GM18507 (cell line): ENCODE measurements at regions not wholly inside any gene's neighbourhood (a gene's known extent, or its start where the extent isn't known, plus 50 kb on each side); places are given as distances from the start of the nearest gene placed in this dataset.

Source experiments
- DNase-seq: peaks from one replicate; pipeline ENCODE4 v3.0.0; 2011; ENCODE audit warnings: low read depth; ENCODE audit not compliant: insufficient read length; ENCODE audit errors: extremely low spot score
- FAIRE-seq: peaks from 2 replicates; lab custom pipeline; 2011; peaks lifted over from hg19 to GRCh38; lab: Jason Lieb, UNC

DNA sequence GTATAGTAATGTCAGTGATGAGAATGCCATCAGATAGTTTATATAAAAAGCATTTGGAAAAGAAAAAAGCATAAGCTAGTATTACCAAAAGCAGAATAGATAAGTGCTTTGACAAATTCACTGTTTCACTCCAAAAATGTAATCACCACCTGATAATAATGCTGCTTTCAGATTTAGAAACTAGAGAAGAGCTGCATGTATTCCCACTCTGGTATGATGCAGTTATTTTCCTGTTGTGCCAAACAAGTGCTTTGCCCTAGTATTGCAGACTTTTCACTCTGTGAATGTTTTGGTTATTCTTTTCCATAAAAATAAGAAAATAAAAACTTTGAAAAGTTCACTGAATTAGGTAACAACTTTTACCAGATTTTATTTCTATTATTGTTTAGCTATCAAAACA lies 267.7 kb upstream of the TET2 start:
- no peak for DNase-seq
- peak; percentile 12 for FAIRE-seq

DNA sequence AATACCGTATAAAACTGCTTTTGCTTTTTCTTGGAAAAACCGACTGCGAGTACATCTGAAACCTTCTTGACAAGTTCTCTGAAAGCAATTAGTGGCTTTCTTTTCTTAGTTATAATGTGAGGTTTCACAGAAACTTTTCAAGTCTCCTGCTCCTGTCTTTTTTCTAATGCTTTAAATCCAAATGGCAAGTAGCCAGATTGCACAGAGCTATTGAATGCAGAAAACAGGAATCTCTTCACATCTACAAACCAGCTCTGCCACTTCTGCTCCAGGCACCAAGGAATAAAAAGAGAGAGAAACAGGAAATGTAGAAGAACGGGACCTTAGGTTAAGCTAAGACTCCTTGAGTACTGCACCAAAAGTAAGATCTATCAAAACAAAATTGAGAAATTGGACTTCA lies 267.3 kb upstream of the TET2 start:
- FAIRE-seq, result peak; percentile 69
- no peak for DNase-seq

DNA sequence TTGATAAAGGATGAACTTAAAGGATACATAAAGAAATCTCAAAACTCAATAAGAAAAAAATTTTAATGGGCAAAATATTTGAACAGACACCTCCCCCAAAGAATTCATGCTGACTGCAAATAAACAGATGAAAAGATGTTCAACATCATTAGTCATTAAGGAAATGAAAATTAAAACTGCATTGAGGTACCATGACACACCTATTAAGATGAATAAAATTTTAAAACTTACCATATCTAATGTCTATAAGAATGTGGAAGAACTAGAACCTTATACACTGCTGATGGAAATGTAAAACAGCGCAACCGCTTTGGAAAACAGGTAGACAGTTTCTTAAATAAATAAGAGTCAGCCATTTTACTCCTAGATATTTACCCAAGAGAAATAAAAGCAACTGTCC lies 266.8 kb upstream of the TET2 start:
- FAIRE-seq, result no peak
- no peak for DNase-seq

DNA sequence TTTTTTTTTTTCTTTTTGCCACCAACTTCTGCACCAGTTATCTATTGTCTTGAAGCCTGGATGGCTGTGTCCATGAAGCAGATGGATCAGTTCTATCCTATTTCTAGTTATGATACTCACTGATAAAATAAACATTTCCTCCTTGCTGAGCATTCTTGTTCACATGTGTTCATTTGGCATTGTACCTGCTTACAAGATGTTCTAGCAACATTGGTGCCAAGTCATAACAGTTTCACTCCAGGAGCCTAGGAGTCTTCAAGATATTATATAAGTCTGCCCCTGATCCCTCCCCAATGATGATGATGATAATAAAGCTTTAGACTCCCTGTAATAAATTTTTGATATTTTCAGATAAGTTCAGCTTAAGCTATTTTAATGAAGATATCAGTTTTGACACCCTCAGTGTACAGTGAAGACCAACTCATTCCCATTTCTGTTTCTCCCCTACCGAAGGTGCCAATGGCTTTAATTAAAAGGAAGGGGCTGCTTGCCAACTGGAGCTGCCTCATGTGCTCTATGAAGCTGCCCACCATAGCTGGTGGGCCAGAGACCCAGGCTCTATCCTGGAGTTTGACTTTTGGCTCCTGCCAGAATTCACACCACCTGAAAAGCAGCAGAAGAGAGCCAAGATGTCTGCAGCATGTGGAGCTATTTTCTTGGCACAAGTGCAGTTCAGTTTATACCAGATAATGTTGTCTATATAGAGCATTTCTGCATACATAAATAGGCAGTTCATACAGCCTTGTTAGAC lies 265.4 kb upstream of the TET2 start:
- no peak for FAIRE-seq

DNA sequence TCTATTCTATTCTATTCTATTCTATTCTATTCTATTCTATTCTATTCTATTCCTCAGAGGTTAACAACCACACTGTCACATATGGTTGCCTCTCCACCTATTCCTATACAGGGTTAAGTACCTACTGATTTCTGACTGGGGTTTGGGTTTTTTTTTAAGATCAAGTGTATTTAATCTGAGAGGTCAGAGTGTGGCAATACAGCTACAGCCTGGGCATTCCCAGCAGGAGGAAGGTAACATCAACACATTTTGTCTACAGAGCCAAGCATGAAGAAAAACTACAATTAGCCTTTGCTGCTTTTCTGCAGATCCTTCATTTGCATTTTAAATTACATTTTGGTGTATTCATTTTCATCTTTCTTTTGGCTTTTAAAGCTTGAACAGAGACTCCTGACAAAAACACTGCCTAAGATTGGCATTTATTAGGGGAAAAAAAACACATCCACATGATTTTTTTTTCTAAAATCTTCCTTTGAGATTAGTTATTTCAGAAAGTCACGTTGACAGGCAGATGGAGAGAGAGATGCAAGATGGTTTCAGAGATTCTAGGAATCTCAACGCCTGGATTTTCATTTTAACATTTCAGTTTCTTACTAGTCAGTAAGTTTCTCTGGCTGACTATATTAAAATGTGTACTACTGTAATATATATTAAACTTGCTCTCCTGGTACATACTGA lies 255.9 kb upstream of the TET2 start:
- FAIRE-seq, result no peak
- DNase-seq, result no peak

More for the DNA sequence above, 265.4 kb upstream of the TET2 start:
- no peak for DNase-seq

DNA sequence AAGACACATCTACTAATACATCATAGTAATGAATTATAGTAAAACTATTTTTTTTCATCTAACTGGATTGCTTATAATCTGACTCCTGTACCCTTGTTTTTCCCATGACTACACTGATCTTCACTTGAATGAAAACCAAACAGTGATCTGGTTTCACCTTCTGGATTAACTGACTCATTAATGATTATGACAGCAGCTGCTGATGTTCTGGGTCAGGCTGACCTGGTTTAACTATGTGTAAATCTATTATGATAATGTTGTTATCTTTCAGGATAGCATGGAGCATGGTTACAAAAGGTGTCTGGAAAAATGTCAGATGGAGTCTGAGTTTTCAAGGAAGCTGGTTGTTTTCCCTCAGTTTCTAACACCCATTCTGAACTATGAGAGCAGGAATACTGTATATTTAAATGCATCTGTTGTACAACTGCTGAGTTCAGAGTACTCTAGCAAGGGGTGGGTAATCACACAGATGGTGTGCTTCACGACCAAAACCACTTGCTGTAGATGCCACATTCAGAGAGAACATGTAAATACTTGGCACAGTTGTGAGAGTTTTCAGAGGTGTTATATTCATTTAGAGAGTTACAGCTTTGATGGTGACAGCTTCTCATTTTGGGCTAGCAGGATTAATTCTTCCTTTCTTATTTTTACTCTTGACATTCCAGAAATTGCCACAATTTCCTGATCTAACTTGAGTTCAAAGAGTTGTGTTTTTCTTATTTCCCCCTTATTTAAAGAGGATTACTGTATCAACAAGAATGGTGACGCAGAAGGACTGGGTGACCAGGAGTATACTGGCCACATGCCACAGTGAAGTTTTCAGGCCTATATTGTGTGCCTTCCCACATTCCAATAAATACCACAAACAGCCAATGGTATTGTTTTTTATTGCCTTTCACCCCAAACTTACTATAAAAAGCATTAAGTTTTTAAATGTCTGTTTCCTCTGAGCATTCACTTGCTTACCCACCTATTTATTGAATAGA lies 249.7 kb upstream of the TET2 start:
- no peak for DNase-seq
- peak; percentile 65 for FAIRE-seq

DNA sequence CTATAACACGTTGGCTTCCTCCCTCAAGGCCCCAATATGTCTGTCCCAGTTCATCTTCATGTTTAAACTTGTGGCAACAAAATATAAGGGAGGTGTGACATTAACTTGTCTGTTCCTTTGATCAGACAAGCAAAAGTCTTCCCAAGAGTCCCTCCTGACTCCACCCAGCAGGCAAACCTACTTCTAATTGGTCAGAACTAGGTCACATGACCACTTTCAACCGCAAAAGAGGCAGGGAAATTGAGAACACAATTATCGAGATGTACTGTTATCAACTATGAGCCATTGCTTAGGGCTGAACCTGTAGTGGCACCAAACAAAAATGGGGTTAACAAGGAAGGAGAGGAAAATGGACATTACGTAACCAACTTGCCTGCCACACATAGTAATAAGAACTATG lies 246.8 kb upstream of the TET2 start:
- FAIRE-seq, result no peak
- DNase-seq, result no peak

DNA sequence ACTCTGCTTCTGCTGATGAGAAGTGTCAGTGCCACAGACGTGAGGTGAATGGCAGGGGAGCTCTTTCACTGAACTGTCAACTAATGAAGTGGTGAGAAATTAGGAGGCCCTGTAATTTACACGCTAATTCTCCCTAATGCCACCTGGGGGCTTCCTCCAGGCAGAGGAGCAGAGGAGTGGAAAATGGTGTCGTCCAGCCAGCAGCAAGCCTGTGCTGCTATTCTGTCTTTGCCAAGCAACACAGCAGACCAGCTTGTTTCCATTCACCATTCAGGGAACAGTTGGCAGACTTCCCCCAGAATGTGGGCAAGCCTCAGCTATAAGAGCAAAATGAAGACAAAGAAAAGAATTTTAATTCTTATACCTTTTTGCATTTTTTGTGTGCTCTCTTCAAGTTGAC lies 245.2 kb upstream of the TET2 start:
- FAIRE-seq (no peak), DNase-seq (no peak)

DNA sequence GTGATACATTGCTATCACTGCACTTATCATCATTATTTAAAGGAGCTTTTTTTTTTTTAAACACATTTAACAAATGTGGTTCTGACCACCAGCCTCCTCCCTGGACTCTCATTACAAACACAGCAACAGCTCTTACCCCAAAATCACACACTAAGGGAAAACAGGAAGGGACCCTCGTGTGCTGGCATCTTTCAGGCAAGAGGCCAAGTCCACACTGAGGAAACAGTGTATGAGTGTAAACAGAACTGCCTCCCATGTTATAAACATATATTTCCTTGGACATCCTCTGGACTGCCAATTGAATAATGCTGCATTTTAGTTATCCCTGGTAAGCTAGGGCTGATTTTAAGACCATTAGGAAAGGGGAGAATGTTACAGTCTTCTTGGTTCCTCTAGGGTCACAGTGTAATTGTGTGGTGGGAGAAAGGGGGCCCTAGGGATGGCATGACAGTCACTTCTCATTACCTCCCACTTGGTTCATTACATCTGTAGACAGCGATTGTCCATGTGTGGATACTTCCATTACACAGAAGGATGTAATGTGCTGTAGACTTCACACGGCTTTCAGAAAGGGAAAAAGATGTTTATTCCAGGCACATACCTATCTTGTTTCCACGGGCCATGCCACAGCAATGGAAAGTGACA lies 244.6 kb upstream of the TET2 start:
- DNase-seq (no peak), FAIRE-seq (no peak)

DNA sequence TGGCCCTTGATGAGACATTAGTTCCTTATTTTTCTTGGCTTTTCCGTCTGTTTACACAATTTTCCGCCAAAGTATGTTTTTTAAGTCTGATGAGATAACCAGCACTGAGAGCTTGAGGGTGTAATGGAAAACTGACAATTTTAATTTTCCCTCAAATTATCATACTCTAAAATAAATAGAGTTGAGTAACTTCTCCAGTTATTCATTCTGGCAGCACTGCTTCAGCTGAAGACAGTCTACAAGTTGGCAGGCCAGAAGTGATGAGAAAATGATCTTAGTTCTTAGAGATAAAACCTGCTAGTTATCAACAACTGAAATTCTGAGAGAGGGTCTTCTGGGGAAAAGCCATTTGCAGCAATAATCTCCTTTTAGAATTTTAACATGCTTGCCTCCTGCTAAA lies 241.6 kb upstream of the TET2 start:
- DNase-seq (no peak), FAIRE-seq (no peak)

DNA sequence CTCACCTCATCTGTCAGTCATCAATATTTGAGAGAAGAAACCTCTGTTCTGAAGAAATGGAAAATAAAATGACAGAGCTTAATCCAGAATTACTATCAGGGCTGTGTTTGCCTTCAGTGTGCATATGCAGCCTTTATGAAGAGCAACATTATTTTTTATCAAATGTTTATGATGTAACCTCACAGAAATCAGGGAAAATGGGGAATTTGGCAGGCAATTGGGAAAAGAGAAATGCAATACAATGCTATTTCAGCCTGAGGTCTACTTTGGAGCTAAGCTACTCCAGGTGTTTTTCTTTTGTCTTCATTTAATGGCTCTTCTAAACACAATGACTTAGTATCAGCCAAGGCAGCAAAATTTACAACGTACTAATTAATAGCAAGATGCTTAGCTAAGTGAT lies 241.1 kb upstream of the TET2 start:
- FAIRE-seq (no peak), DNase-seq (no peak)

DNA sequence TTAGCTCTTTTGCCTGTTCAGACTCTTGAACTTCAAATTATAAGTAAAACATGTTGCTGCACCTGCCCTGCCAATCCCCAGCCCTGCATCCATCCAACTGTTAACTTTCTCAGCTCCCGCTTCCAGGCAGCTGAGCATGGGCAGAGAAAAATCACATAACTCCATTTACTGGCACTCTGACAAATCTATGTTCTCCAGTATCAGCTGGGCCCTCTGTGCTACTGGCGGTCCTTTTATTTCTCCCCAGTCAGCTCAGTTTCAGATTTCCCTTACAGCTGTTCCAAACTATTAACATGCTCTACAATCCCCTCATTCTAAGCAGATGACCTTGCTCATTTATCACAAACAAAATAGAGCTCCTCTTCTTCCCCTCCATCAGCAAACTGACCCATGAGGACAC lies 240.4 kb upstream of the TET2 start:
- no peak for DNase-seq
- no peak for FAIRE-seq

DNA sequence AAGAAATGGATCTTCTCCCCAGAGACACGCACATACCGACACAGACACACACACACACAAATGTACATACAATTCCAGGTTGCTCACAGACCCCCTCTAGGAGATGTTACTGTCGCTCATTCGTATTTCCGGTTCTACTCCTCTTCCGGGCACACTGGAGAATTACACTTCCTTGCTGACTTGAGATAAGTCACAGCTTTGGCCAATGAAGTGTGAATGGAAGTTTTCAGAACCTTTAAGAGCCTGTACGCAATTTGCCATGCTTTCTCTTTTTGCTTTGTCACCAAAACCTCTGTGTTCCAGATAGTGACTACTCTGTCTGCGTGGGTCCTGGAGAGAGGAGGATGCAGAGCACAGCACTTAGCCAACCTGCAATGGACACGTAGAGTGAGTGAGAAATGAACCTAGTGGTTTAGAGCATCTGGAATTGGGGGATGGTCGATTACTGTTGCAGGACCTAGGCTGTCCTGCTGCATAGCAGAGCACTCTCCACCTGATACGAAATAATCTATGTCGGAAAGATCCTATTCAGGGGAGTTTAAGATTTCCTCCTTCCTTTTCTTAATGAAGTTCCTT lies 239.5 kb upstream of the TET2 start:
- FAIRE-seq (no peak), DNase-seq (no peak)

DNA sequence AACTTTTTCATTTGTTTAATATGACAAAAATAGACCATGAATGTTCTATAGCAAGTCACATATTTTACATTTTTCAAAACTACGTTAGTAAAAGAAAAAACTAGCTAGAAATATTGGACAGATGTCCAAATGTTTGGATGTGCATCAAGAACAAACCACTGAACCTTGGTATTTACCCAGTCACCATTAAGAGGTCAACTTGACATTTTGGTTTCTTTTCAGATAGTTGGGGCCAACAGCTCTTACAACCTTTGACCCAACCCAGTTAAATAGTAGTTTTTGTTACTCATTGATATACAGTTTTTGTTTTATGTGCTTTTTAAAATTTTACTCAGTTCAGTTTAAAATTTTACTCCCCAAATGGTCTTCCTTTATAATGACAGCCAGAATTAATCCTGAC lies 238.7 kb upstream of the TET2 start:
- DNase-seq (no peak), FAIRE-seq (no peak)

DNA sequence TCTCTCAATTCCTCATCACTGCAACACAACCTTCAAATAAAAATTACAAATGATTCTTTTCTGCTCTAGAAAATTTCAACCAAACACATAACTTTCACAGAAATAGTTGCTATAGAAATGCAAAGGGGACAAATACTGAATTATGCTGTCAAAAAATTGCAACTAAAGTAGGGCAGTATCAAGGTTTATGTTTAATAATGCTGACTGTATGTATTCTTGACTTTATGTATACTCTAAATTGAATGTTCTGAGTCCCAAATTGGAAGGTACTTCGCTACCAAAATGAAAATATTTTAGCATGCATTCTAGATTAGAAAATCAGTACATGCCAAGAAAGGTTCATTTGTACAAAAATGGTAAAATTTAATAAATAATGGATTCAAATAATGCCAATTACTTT lies 237.3 kb upstream of the TET2 start:
- DNase-seq (no peak), FAIRE-seq (no peak)

DNA sequence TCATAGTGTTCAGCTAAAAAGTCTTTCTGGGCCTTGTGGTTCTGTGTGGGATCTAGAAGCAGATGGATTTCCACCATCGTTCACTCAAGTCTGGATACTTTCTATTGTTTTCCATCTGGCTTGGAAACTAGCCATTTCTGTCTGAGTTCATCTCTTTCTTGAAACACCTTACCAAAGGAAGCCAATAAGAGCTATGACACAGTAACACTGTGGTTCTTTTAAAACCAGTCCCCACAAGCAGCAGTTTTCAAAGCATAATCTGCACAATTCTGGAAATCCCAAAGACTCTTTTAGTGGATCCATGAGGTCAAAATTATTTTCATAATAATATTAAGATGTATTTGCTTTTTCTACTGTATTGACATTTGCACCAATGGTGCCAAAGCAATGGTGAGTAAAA lies 234.2 kb upstream of the TET2 start:
- DNase-seq (no peak), FAIRE-seq (no peak)

DNA sequence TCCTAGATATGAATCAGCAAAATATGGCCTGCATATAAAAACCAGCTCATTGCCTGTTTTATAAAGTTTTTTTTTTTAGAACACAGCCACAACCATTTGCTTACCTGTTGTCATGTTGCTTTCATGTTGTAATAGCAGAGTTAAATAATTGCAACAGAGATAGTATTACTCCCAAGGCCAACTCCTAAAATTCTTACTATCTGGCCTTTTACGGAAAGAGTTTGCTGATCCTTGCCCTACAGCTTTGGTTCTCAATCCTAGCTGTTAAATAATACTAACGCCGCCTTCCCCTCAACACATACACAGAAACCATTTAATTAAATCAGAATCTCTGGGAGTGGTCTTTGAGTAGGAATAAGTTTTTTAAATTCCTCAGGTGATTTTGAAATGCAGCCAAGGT lies 231.3 kb upstream of the TET2 start:
- DNase-seq (no peak), FAIRE-seq (no peak)

DNA sequence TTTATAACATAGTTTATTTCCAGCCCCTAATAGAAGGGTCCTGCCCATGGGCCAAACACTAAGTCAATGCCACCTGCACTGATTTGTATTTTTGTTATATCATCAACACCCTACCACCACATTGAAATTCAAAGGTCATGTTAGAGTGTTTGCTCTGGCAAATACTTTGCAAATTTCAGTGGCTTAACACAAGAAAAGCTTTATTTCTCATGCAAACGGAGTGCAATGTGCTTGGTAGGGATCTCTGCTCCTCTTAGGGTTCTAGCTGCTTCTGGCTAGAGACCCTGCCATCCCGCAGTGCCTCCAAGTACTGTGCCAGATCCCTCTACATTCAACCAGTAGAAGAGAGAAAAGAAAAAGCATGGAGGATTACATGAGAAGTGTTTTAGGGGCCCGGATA lies 230.8 kb upstream of the TET2 start:
- DNase-seq (no peak), FAIRE-seq (no peak)

DNA sequence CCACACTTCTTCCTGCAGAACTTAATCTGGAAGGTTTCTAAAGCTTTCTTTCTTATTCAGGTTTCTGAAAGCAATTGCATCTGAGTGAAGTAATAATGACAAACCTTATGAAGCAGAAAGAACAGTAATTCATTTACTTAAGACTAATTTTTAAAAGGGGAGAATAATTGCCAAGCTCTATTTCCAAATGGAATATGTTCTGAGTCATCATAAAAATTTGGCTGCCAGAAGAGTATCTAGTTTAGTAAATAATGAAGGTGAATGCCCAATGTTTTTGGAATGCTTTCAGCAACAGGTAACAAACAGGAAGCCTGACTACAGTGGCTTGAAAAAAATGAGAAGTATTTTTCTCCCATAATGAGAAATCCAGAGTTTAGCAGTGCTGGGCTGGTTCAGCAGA lies 227.3 kb upstream of the TET2 start:
- no peak for FAIRE-seq
- no peak for DNase-seq

DNA sequence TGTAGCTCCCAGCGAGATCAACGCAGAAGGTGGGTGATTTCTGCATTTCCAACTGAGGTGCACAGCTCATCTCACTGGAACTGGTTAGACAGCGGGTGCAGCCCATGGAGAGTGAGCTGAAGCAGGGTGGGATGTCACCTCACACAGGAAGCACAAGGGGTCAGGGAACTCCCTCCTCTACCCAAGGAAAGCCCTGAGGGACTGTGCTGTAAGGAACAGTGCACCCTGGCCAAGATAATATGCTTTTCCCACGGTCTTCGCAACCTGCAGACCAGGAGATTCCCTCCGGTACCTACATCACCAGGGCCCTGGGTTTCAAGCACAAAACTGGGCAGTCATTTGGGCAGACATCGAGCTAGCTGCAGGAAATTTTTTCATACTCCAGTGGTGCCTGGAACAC lies 216.4 kb upstream of the TET2 start:
- FAIRE-seq (no peak), DNase-seq (no peak)
